NCI-H1105 (cell line): ENCODE measurements at regions not wholly inside any gene's neighbourhood (a gene's known extent, or its start where the extent isn't known, plus 50 kb on each side); places are given as distances from the start of the nearest gene placed in this dataset.

Experiments
- DNase-seq: peaks from one replicate; lab custom pipeline; 2025; lab: John Stamatoyannopoulos, UW

GRCh38 chr14:53215101-53215500 lies 62.0 kb upstream of the DDHD1 start:
- no peak for DNase-seq

DNA sequence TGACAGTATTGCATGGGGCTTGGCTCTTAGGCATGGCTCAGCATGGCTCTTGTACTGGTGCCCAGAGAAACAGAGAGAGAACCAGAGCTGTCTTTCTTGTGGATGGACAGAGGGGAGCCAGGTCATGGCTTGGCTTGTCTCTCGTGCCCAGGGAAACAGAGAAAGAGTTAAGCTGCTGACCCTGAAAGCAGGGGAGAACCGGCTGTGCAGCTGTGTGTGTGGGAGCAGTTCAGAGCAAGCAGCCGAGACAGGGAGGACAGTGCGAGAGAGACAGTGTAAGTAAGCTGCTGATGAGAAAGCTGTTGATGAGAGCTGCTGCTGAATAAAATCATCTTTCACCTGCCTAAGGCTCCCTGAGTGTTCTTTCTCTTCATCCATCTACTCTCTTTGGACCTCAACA lies 61.3 kb upstream of the DDHD1 start:
- DNase-seq: no peak

DNA sequence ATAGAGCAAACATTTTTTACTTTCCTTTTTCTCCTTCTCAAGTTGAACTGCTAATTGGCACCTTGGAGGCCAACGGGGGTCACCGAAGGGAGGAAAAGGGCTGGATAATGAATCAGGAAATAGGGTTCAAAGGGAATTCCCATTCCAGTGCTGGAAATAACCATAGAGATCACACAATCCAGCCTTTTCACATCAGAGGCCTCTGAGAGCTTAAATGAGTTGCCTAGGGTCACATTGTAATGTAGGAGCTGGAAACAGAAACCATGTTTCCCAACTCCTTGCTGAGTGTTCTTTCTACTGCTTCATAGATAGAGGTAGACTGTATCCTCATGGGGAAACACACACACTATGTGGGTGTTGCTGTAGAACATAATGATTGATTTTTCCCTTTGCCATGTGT lies 60.6 kb upstream of the DDHD1 start:
- DNase-seq: no peak

DNA sequence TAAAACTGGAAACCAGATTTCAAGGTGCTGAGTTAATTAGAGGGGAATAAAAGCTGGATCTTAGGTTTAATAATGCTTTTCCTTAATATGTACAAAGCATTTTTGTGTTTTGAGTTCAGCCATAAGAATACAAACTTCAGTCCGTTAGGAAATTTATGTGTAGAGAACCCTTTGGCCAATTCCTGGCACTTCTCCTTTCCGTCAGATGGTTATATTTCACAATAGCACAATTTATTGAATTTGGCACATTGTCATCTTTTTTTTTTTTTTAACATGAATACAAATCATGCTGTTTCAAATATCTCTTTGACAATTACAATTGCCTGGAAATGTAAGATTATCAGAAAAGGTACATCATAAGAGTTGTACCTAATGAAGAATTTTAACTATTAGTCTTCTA lies 56.2 kb upstream of the DDHD1 start:
- no peak for DNase-seq
